ENCODE measurements at regions not wholly inside any gene's neighbourhood (a gene's known extent, or its start where the extent isn't known, plus 50 kb on each side); places are given as distances from the start of the nearest gene placed in this dataset.

- no peak for TF ChIP-seq ZSCAN30 (CRISPR knock-in tag; IDR thresholded peaks at IDR 0.05)
- TF ChIP-seq POLR2AphosphoS5 (IDR thresholded peaks at IDR 0.05; ENCODE audit: low read depth, low read length) = no peak
- TF ChIP-seq, protein P1, sequence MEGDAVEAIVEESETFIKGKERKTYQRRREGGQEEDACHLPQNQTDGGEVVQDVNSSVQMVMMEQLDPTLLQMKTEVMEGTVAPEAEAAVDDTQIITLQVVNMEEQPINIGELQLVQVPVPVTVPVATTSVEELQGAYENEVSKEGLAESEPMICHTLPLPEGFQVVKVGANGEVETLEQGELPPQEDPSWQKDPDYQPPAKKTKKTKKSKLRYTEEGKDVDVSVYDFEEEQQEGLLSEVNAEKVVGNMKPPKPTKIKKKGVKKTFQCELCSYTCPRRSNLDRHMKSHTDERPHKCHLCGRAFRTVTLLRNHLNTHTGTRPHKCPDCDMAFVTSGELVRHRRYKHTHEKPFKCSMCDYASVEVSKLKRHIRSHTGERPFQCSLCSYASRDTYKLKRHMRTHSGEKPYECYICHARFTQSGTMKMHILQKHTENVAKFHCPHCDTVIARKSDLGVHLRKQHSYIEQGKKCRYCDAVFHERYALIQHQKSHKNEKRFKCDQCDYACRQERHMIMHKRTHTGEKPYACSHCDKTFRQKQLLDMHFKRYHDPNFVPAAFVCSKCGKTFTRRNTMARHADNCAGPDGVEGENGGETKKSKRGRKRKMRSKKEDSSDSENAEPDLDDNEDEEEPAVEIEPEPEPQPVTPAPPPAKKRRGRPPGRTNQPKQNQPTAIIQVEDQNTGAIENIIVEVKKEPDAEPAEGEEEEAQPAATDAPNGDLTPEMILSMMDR (CRISPR knock-in tag; IDR thresholded peaks at IDR 0.05) = no peak
- TF ChIP-seq TMF1 (CRISPR knock-in tag; IDR thresholded peaks at IDR 0.05; ENCODE audit: low read depth) = no peak
- TF ChIP-seq KDM6A (CRISPR knock-in tag; IDR thresholded peaks at IDR 0.05; ENCODE audit: low read depth) = no peak
- no peak for TF ChIP-seq CHD2 (IDR thresholded peaks at IDR 0.05; ENCODE audit: low read depth, low read length)
- TF ChIP-seq NFE2L2 (IDR thresholded peaks at IDR 0.05; ENCODE audit: low read length) = no peak
- no peak for TF ChIP-seq NFYB (CRISPR knock-in tag; IDR thresholded peaks at IDR 0.05)
- TF ChIP-seq EED (CRISPR knock-in tag; IDR thresholded peaks at IDR 0.05) = no peak
- TF ChIP-seq ESRRA (CRISPR knock-in tag; IDR thresholded peaks at IDR 0.05; ENCODE audit: low read depth) = no peak
- TF ChIP-seq ZBTB38 (CRISPR knock-in tag; IDR thresholded peaks at IDR 0.05) = no peak
These were observed 366.2 kb upstream of the NR3C2 start for GRCh38 chr4:148808416-148808815.

Measured in HepG2 (cell line).